Nephron (organoid): ENCODE measurements at regions not wholly inside any gene's neighbourhood (a gene's known extent, or its start where the extent isn't known, plus 50 kb on each side); places are given as distances from the start of the nearest gene placed in this dataset.

Source experiments
- H3K27ac Mint-ChIP-seq, 3 experiments: 2 replicates each; pipeline ENCODE4 v1.8.0; 2020; ENCODE audit warnings: mixed read lengths in 3 of 3, mild to moderate bottlenecking in 2 of 3, moderate library complexity in 1 of 3
- H3K27me3 Mint-ChIP-seq: 2 replicates; pipeline ENCODE4 v1.8.0; 2021; ENCODE audit warnings: low read depth, mild to moderate bottlenecking, moderate library complexity, mixed read lengths
- H3K36me3 Mint-ChIP-seq: 2 replicates; pipeline ENCODE4 v1.8.0; 2020; ENCODE audit warnings: low read depth, mixed read lengths
- H3K4me1 Mint-ChIP-seq: 2 replicates; pipeline ENCODE4 v1.8.0; 2020; ENCODE audit warnings: mixed read lengths
- H3K4me3 Mint-ChIP-seq, 3 experiments: 2 replicates each; pipeline ENCODE4 v1.8.0; 2020; ENCODE audit warnings: mild to moderate bottlenecking in 3 of 3, mixed read lengths in 3 of 3, moderate library complexity in 2 of 3
- H3K9me3 Mint-ChIP-seq: 2 replicates; pipeline ENCODE4 v1.8.0; 2020; ENCODE audit warnings: mixed read lengths
- CTCF ChIP-seq, 3 experiments: fragments of 200-600 bp; sonication (generic); IDR thresholded peaks; one replicate each; pipeline ENCODE4 v1.5.0; 2021; ENCODE audit warnings: antibody characterized with exemption in 3 of 3; ENCODE audit not compliant: unreplicated experiment in 3 of 3

- no peak for TF ChIP-seq CTCF (IDR thresholded peaks at IDR 0.05; ENCODE audit: unreplicated experiment in 3 of 3)
- no peaks in the 10 kb centered on the region for H3K4me1 Mint-ChIP-seq
- H3K27ac Mint-ChIP-seq: no peak overlapping the region
Observed at GRCh38 chr4:121541696-121542095, 155.1 kb downstream of the ANXA5 start.

GRCh38 chr4:121535351-121535750 is 154.5 kb upstream of the QRFPR start:
- no peak overlapping the region for H3K27ac Mint-ChIP-seq
- no peak for TF ChIP-seq CTCF (IDR thresholded peaks at IDR 0.05; ENCODE audit: unreplicated experiment in 3 of 3)

More at GRCh38 chr4:121541696-121542095, 155.1 kb downstream of the ANXA5 start:
- no peak overlapping the region for H3K4me3 Mint-ChIP-seq
- peaks cover 2% of the 10 kb centered on the region for H3K9me3 Mint-ChIP-seq
- H3K27me3 Mint-ChIP-seq: no peaks in the 10 kb centered on the region
- H3K36me3 Mint-ChIP-seq: no peaks in the 10 kb centered on the region

GRCh38 chr4:121534187-121534586 is 153.4 kb upstream of the QRFPR start:
- no peaks in the 10 kb centered on the region for H3K4me1 Mint-ChIP-seq
- H3K27ac Mint-ChIP-seq: no peak overlapping the region
- peaks cover 4% of the 10 kb centered on the region for H3K27me3 Mint-ChIP-seq
- no peaks in the 10 kb centered on the region for H3K9me3 Mint-ChIP-seq
- TF ChIP-seq CTCF (IDR thresholded peaks at IDR 0.05; ENCODE audit: unreplicated experiment in 3 of 3): no peak
- no peaks in the 10 kb centered on the region for H3K36me3 Mint-ChIP-seq
- no peak overlapping the region for H3K4me3 Mint-ChIP-seq

More at GRCh38 chr4:121535351-121535750, 154.5 kb upstream of the QRFPR start:
- Mint-ChIP-seq H3K27me3 (no peaks in the 10 kb centered on the region), H3K9me3 (no peaks in the 10 kb centered on the region), H3K4me1 (no peaks in the 10 kb centered on the region), H3K36me3 (no peaks in the 10 kb centered on the region), H3K4me3 (no peak overlapping the region)

DNA sequence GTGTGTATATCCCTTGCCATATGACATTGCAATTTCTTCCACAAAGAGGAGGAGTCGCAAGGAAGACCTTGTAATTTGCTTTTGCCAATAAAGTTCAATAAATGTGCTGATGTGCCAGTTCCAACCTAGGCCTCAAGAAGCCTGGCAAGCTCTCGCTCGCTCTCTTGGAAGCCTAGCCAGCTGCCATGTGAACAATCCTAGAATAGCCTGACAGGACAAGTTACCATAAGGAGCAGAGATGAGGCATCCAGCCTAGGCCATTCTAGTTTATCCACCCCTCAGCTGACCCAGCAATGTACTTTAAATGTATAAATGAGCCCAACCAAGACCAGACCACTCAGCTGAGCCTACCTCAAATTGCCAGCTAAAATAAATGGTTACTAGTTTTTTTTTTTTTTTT is 145.7 kb upstream of the QRFPR start:
- Mint-ChIP-seq H3K27me3 (peaks cover 4% of the 10 kb centered on the region), H3K27ac (no peak overlapping the region), H3K36me3 (no peaks in the 10 kb centered on the region), H3K9me3 (peaks cover 2% of the 10 kb centered on the region), H3K4me3 (no peak overlapping the region), H3K4me1 (no peaks in the 10 kb centered on the region)
- TF ChIP-seq CTCF (IDR thresholded peaks at IDR 0.05; ENCODE audit: unreplicated experiment in 3 of 3): no peak

DNA sequence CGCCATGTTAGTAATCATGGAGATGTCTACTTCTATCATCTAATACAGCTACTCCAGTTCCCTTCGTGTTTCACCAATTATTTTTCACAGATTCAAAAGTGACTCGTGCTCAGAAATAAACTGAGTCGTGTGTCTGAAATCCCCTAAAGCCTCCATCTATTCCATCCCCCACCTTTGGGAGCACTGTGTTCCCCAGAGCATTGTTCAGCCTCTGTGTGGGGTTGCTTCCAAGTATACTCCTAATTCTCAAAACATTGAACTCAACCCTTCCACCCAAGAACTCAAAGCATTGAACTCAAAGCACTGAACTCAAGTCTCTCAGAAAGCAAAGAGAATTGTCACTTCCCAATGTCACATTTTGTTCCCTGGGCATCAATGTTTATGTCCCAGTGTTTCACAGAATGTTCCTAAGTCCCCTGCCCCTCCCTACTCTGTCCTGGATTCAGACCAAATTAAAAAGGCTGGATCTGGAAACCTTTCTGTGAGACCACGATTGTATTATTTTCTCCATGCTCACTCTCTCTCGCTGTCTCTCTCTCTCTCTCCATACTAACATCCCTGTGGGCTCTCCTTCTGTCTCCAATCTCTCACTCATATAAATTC is 138.5 kb upstream of the QRFPR start:
- H3K27me3 Mint-ChIP-seq: no peaks in the 10 kb centered on the region
- no peak for TF ChIP-seq CTCF (IDR thresholded peaks at IDR 0.05; ENCODE audit: unreplicated experiment in 3 of 3)
- H3K27ac Mint-ChIP-seq: no peak overlapping the region
- no peak overlapping the region for H3K4me3 Mint-ChIP-seq
- H3K36me3 Mint-ChIP-seq: no peaks in the 10 kb centered on the region
- H3K9me3 Mint-ChIP-seq: peaks cover 5% of the 10 kb centered on the region
- no peaks in the 10 kb centered on the region for H3K4me1 Mint-ChIP-seq

- no peak for TF ChIP-seq CTCF (IDR thresholded peaks at IDR 0.05; ENCODE audit: unreplicated experiment in 3 of 3)
Observed at GRCh38 chr4:121517241-121517640, 136.4 kb upstream of the QRFPR start.

More at GRCh38 chr4:121517241-121517640, 136.4 kb upstream of the QRFPR start:
- Mint-ChIP-seq H3K4me3 (no peak overlapping the region), H3K27me3 (no peaks in the 10 kb centered on the region), H3K4me1 (no peaks in the 10 kb centered on the region), H3K9me3 (peaks cover 5% of the 10 kb centered on the region), H3K27ac (no peak overlapping the region), H3K36me3 (no peaks in the 10 kb centered on the region)
